CD14-positive monocyte (primary cell): ENCODE measurements at regions not wholly inside any gene's neighbourhood (a gene's known extent, or its start where the extent isn't known, plus 50 kb on each side); places are given as distances from the start of the nearest gene placed in this dataset.

ENCODE experiments used
- DNase-seq, 3 donors: peaks; one replicate each; pipeline ENCODE4 v3.0.0-alpha.2; 2011 to 2022
- H2AFZ ChIP-seq: 2 replicates; pipeline ENCODE4 v1.6.0; 2012; ENCODE audit warnings: mild to moderate bottlenecking, low read depth, low read length, inconsistent platforms; ENCODE audit not compliant: insufficient read depth, poor library complexity, severe bottlenecking
- H3K27ac ChIP-seq, 2 donors: 1 replicate in 1 of 2; 2 replicates in 1 of 2; pipeline ENCODE4 v1.5.1; 2012 to 2013; ENCODE audit warnings: low read length in 2 of 2, control low read depth in 1 of 2, inconsistent platforms in 1 of 2, low read depth in 1 of 2, mild to moderate bottlenecking in 1 of 2
- H3K27me3 ChIP-seq, 2 donors: one replicate each; pipeline versions ENCODE4 v1.6.0 to v1.6.1; 2011 to 2013; ENCODE audit warnings: low read length in 2 of 2; ENCODE audit not compliant: control insufficient read depth in 2 of 2, insufficient read depth in 2 of 2
- H3K36me3 ChIP-seq, 2 donors: replicated peaks in 1 of 2; 1 replicate in 1 of 2; 2 replicates in 1 of 2; pipeline versions ENCODE4 v1.5.1 to v1.6.1; 2012 to 2013; ENCODE audit warnings: low read length in 2 of 2, control low read depth in 1 of 2, inconsistent platforms in 1 of 2, mild to moderate bottlenecking in 1 of 2; ENCODE audit not compliant: insufficient read depth in 2 of 2, control insufficient read depth in 1 of 2
- H3K4me1 ChIP-seq, 2 donors: 1 replicate in 1 of 2; 2 replicates in 1 of 2; pipeline versions ENCODE4 v1.5.1 to v1.6.1; 2012 to 2013; ENCODE audit warnings: low read length in 2 of 2, control low read depth in 1 of 2, inconsistent platforms in 1 of 2, mild to moderate bottlenecking in 1 of 2, moderate library complexity in 1 of 2; ENCODE audit not compliant: insufficient read depth in 2 of 2, control insufficient read depth in 1 of 2
- H3K4me2 ChIP-seq: replicated peaks from 2 replicates; pipeline ENCODE3; 2012; ENCODE audit warnings: low read length, moderate library complexity, mild to moderate bottlenecking; ENCODE audit not compliant: poor library complexity, severe bottlenecking; ENCODE audit errors: extremely low read depth
- H3K4me3 ChIP-seq, 3 experiments: fragments of 200-600 bp in 1 of 3; sonication (generic) in 1 of 3; replicated peaks in 1 of 3; 1 replicate in 2 of 3; 2 replicates in 1 of 3; pipeline ENCODE4 v1.5.1; 2011 to 2013; ENCODE audit warnings: low read length in 3 of 3, mild to moderate bottlenecking in 3 of 3, control low read depth in 2 of 3, low read depth in 2 of 3, inconsistent platforms in 1 of 3, moderate library complexity in 1 of 3
- H3K79me2 ChIP-seq: 2 replicates; pipeline ENCODE4 v1.6.0; 2012; ENCODE audit warnings: mild to moderate bottlenecking, control low read depth, inconsistent platforms, low read length, moderate library complexity; ENCODE audit not compliant: insufficient read depth
- H3K9ac ChIP-seq: 2 replicates; pipeline ENCODE4 v1.6.0; 2017; ENCODE audit warnings: low read length, mild to moderate bottlenecking; ENCODE audit not compliant: insufficient read depth, poor library complexity, severe bottlenecking
- H3K9me3 ChIP-seq, 2 donors: replicated peaks in 1 of 2; 1 replicate in 1 of 2; 2 replicates in 1 of 2; pipeline versions ENCODE4 v1.5.1 to v1.6.1; 2012 to 2013; ENCODE audit warnings: low read length in 2 of 2, control low read depth in 1 of 2; ENCODE audit not compliant: control insufficient read depth in 1 of 2, insufficient read depth in 1 of 2
- H4K20me1 ChIP-seq: 2 replicates; pipeline ENCODE4 v1.6.0; 2012; ENCODE audit warnings: mild to moderate bottlenecking, low read length, control low read depth, moderate library complexity; ENCODE audit not compliant: insufficient read depth
- H3K27ac Mint-ChIP-seq, 7 donors: one replicate each; pipeline ENCODE4 v1.8.0; 2020; ENCODE audit warnings: mild to moderate bottlenecking in 7 of 7, mixed read lengths in 7 of 7, moderate library complexity in 6 of 7, inconsistent platforms in 2 of 7
- H3K27me3 Mint-ChIP-seq, 3 donors: one replicate each; pipeline ENCODE4 v1.8.0; 2021 to 2022; ENCODE audit warnings: low read depth in 3 of 3, mild to moderate bottlenecking in 3 of 3, mixed read lengths in 3 of 3, moderate library complexity in 3 of 3, inconsistent platforms in 1 of 3
- H3K36me3 Mint-ChIP-seq, 2 donors: one replicate each; pipeline ENCODE4 v1.8.0; 2020; ENCODE audit warnings: mixed read lengths in 2 of 2, inconsistent platforms in 1 of 2, mild to moderate bottlenecking in 1 of 2
- H3K4me1 Mint-ChIP-seq: one replicate; pipeline ENCODE4 v1.8.0; 2020; ENCODE audit warnings: mild to moderate bottlenecking, mixed read lengths
- H3K4me3 Mint-ChIP-seq, 2 donors: one replicate each; pipeline ENCODE4 v1.8.0; 2020; ENCODE audit warnings: mild to moderate bottlenecking in 2 of 2, mixed read lengths in 2 of 2, moderate library complexity in 1 of 2
- H3K9me3 Mint-ChIP-seq, 7 donors: one replicate each; pipeline ENCODE4 v1.8.0; 2020 to 2022; ENCODE audit warnings: mixed read lengths in 7 of 7, mild to moderate bottlenecking in 6 of 7, moderate library complexity in 6 of 7, inconsistent platforms in 2 of 7
- CTCF ChIP-seq: fragments of 200-600 bp; IDR thresholded peaks from one replicate; pipeline ENCODE4 v1.8.0; 2022; ENCODE audit warnings: antibody characterized with exemption, mild to moderate bottlenecking
- WGBS: methylation state at CpG from one replicate; pipeline ENCODE4 v1.1.5; 2013; ENCODE audit warnings: missing lambda C conversion rate; ENCODE audit not compliant: insufficient coverage; 5-methylcytosine and 5-hydroxymethylcytosine counted together
- intact Hi-C, 2 donors: fragments of 100-400 bp; cut with micrococcal nuclease; formaldehyde crosslinking; loops; one replicate each; pipeline versions ENCODE4 v1.15.0 to v1.15.1; 2023

- Mint-ChIP-seq H3K36me3 (no peaks in the 10 kb centered on the region), H3K27ac (peak overlapping the region in 2 of 7 donors; percentile 63 to 83), H3K4me3 (no peak overlapping the region), H3K9me3 (no peaks in the 10 kb centered on the region), H3K27me3 (peaks cover 0 to 2% (median 0%) of the 10 kb centered on the region in 3 donors), H3K4me1 (peaks cover 22% of the 10 kb centered on the region)
- H3K4me1 ChIP-seq = peaks cover 22 to 23% of the 10 kb centered on the region in 2 donors
- intact Hi-C loops = no loop called here
- H3K9me3 ChIP-seq = no peaks in the 10 kb centered on the region
- TF ChIP-seq CTCF = no peak
- H3K79me2 ChIP-seq = no peaks in the 10 kb centered on the region
- H3K4me2 ChIP-seq = no peak overlapping the region
- H3K27me3 ChIP-seq = no peaks in the 10 kb centered on the region
- DNase-seq = peak in 1 of 3 donors; percentile 64
- H3K9ac ChIP-seq = no peak overlapping the region
- H3K4me3 ChIP-seq = no peak overlapping the region
- H3K36me3 ChIP-seq = no peaks in the 10 kb centered on the region
- H4K20me1 ChIP-seq = no peaks in the 10 kb centered on the region
- 100% methylated on average over 2 of the region's 2 CpGs for WGBS
- H3K27ac ChIP-seq = no peak overlapping the region
- H2AFZ ChIP-seq = no peak overlapping the region
Measured at GRCh38 chr6:15150207-15150606, 95.7 kb upstream of the JARID2 start.

GRCh38 chr6:15152700-15153099 is 93.2 kb upstream of the JARID2 start:
- Histone ChIP-seq H4K20me1 (no peaks in the 10 kb centered on the region), H3K79me2 (no peaks in the 10 kb centered on the region), H2AFZ (no peak overlapping the region), H3K4me1 (peaks cover 15 to 18% of the 10 kb centered on the region in 2 donors), H3K36me3 (no peaks in the 10 kb centered on the region), H3K27ac (no peak overlapping the region), H3K27me3 (no peaks in the 10 kb centered on the region), H3K4me2 (no peak overlapping the region), H3K9ac (no peak overlapping the region), H3K9me3 (no peaks in the 10 kb centered on the region), H3K4me3 (no peak overlapping the region)
- WGBS = 100% methylated on average over 1 of the region's 2 CpGs
- H3K27me3 Mint-ChIP-seq = peaks cover 0 to 3% (median 0%) of the 10 kb centered on the region in 3 donors
- intact Hi-C loops = no loop called here
- H3K4me3 Mint-ChIP-seq = no peak overlapping the region
- peaks cover 15% of the 10 kb centered on the region for H3K4me1 Mint-ChIP-seq
- peaks cover 0 to 3% (median 0%) of the 10 kb centered on the region in 7 donors for H3K9me3 Mint-ChIP-seq
- no peak for TF ChIP-seq CTCF
- no peaks in the 10 kb centered on the region for H3K36me3 Mint-ChIP-seq
- H3K27ac Mint-ChIP-seq = peak overlapping the region in 1 of 7 donors; percentile 54
- DNase-seq = no peak
